GM19452 (cell line): ENCODE measurements at regions not wholly inside any gene's neighbourhood (a gene's known extent, or its start where the extent isn't known, plus 50 kb on each side); places are given as distances from the start of the nearest gene placed in this dataset.

Experiments used
- ATAC-seq: cut with Tn5 transposase; IDR thresholded peaks from one replicate; pipeline ENCODE4 v1.9.1; 2021; ENCODE audit not compliant: unreplicated experiment

- no peak for ATAC-seq
Observed at GRCh38 chr13:39100996-39101738, 62.9 kb downstream of the NHLRC3 start.

DNA sequence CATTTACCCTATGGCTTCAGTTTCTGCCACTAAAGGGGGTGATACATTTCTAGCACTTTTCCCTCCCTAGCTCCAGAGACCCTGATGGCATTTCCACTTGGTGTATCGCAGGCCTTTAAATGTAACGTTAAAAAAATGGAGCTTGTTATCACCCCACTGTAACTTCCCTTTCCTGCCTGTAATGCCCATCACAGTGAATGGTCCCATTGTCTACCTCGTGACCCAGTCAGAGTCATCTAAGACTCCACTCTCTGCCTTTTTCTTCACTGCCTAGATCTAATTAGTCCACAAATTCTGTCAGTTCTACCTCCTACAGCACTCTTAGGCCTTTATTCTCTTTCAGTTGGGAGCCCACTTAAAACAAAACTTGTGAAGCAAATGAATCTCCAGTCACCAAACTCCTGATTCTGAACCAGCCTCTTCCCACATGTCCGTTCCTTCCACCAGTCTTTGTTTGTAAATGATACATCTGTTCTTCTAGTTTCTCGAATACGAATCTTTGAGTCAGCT is 64.8 kb downstream of the NHLRC3 start:
- no peak for ATAC-seq

DNA sequence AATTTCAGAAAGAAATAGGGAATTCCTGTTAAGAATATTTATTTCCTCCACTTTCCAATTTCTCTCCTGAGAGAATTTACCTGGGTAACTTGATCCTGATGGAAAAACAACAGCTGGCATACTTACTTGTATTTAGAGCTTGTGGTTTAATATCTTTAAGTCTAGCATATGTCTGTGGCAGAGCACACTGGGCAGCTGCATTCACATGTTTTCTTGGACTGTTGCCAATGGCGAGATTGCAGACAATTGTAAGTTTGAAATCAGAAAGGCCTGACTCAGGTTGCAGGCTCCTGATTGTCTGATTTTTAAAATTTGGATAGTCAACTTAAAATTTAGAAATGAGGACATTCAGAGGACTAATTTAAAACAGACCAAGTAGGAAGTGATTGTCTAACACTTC is 66.9 kb downstream of the NHLRC3 start:
- ATAC-seq, result no peak

GRCh38 chr13:39106216-39107005 is 68.2 kb downstream of the NHLRC3 start:
- no peak for ATAC-seq

DNA sequence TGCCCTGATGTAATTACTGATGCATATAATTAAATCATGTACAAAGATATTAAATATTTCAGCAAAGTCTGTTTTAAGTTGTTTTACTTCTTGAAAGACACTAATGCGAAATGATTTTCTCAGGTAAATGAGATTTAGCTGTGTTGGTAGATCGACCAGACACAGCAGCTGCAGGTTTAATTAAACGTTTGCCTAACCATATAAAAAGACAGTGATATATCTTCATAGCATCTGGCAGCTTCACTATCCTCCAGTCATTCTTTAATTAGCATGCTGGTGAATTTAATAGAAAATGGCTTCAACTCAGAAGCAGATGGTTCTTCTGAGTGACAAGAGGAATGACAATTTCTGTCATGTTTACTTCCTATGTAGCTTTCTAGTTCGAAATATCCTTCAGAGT is 69.3 kb downstream of the NHLRC3 start:
- ATAC-seq, result no peak

GRCh38 chr13:39108783-39109182 is 70.5 kb downstream of the NHLRC3 start:
- ATAC-seq, result no peak

DNA sequence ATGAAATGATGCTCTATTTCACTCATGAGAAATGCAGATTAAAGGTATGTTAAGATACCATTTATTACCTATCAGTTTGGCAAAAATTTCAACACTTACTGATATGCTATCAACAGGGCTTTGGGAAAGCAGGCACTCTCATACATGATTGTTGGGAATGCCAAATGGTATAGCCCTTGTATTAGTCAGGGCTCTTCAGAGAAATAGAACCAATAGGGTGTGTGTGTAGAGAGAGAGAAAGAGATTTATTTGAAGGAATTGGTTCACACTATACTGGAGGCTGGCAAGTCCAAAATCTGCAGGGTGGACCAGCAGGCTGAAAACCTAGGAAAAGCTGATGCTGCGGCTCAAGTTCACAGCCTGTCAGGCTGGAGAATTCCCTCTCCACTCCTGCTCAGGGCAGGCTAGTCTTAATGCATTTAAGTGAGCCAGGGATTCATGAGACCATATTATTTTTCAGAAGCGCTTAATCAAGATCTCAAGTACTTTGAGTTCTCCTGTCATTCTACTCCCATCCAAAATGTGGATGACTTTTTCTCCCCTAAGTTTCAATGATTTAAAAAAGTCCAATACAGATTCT is 72.4 kb downstream of the NHLRC3 start:
- ATAC-seq, result no peak

DNA sequence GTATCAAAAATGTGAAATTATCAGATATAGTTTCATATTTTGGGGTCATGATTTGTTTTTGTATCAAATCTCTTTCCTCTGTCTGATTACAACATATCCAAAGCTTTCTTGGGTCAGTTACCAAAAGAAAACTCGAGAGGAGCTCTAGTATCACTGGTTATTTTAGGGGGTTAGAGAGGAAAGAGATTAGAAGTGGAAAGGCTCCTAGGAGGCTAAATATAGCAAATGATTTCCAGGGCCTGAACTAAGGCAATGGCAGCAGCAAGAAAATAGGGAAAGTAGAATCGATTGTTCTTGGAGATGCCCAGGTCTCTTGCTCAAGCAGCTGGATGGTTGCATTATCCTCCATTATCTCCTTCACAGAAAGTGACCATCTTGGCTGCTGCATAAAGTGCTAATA is 72.9 kb downstream of the NHLRC3 start:
- no peak for ATAC-seq

GRCh38 chr13:39119422-39119821 is 81.2 kb downstream of the NHLRC3 start:
- no peak for ATAC-seq

DNA sequence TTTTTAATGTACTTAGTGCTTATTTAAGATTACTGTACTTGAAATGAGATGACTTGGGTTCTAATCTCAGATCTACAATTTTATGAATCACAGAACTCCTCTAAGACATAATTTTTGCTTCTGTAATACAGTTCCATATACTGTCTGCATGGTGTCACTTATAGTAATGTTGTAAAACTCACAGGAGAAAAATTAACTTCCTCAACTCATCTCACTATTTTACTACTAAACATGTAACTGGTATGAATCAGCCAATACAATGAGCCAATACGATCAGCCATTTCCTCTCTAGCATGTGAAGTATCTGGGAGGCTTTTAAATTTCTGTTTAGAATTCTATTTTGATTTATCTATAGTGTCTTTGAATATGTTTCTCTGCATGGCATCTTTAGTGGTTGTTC is 85.3 kb downstream of the NHLRC3 start:
- ATAC-seq, result no peak

DNA sequence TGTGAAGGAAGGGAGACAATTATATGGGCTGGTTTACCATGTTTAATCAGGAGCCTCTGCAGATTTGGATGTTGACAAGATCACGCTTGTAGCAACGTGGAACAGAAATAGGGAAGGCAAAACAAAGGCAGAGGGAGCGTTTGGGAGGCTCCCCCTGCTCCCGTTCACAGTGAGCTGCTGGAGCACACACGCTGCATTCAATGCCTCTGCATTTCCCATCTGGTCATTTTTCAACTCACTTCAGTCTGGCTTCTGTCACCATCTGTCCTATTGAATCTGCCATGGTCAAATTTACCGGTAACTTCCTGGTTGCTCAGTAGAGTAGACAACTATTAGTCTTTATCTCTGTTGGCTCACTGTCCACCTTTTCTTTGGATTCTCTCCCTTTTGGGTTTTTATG is 91.0 kb downstream of the NHLRC3 start:
- no peak for ATAC-seq

DNA sequence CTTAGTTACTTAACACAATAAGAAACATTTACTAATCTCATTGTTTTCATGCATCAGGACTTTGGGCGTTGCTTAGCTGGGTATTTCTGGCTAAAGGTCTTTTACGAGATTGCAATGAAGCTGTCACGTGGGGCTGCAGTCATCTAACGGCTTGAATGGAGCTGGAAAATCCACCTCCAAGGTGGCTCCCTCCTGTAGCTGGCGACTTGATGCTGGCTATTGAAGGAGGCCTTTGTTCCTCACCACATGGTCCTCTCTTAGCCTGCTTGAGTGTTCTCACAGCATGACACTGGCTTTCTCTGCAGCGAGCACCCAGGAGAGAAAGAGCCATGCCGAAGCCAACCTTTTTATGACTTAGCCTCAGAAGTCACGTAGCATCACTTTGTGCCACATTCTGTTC is 92.0 kb downstream of the NHLRC3 start:
- ATAC-seq, result no peak

DNA sequence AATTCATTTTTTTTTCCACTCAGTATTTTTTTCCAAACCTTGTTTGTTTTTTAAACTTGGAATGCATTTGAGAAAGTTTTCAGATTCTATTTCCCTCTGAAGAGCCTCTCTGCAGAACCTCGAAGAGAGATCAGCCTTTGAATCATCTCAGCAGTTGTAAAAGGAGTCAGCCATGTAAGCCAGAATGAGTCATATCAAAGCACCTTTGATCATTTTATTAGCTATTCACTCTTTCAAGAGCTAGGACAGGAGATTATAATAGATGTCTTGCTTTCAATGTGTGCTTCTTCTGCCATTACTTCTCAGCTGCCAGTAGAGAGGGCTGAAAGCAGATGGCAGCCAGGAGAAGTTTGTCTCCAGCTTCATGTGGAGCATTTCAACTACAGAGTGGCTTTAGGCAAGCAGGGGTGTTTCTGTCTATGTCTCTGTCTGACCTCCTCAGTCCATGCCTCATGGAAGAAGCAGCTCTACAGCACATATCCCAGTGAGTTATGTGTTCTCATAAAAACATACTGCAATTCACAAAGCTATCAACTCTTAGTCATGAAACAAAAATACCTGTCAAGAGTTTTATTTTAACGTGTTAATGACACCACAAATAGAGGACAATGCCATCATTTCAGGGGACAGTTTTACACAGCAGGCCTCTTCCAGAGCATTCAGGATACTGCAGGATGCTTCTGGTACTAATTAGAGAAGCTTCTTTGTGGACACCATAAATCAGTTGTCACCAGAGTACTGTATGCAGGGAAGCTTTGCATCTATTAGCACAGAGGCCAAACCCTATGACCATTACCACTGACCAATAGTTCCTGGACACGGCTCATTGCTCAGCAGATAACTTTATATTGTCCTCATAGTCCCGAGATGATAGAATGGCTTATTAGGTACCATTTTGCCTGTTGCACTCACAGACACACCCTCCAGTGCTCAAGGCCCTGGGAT is 94.3 kb downstream of the NHLRC3 start:
- ATAC-seq, result no peak

GRCh38 chr13:39133781-39134180 is 95.5 kb downstream of the NHLRC3 start:
- ATAC-seq, result no peak

DNA sequence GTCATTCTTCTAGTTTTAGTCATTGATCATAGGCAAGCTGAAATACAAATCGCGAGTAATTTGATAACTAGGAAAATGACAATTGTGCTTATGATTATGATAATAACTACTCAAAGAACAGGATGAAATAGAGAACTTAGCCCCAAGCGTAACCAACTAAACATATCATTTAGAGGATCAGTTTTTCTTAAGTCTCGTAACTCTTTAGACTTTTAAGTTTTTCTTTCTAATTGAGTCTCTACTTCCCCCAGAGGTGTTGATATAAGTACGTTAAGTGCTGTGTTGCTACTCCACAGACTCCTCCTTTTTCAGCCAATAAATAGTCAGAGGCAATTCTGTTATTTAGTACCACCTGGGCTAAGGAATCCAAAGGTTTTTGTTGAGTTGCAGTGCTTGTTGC is 96.3 kb downstream of the NHLRC3 start:
- ATAC-seq, result no peak

DNA sequence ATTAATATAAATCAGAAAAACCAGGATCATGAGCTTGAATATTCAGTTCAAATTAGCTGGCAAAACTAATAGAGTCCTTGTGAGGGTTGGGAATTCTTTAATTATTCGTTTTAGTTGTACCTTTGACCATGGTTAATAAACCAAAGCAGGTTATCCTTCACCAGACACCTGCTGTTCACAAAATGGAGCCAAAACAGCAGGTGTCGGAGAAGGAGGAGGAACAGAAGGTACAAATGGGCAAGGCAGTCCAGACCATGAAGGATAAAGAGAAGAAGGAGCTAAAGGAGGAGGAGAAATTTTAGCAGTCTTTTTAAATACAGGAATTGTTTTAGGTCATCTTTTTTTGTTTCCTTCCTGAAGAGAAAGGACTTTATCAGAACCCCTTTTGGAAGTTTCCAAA is 106.1 kb downstream of the NHLRC3 start:
- no peak for ATAC-seq

- ATAC-seq, result no peak
Observed at GRCh38 chr13:39144941-39145533, 106.8 kb downstream of the NHLRC3 start.

- ATAC-seq, result no peak
Observed at GRCh38 chr13:39148513-39148961, 110.3 kb downstream of the NHLRC3 start.

DNA sequence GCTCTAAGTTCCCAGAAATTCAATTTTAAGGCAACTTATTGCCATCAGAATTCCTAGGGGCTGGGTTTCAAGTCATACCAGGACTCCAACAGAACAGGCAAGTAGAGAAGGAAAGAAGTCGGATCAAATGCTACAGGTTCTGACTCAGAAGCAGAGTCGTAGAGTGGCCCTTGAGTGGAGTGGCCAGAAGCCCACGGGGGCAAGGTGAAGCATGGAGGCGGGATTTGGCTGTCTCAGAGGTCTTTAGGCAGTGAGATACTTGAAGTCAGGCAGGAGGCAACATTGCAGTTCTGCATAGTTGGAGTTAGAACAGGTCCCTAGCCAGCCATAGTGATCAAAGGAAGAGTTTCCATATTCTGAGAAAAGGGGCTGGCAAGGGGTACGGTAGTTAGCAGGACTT is 111.6 kb downstream of the NHLRC3 start:
- ATAC-seq, result no peak

- no peak for ATAC-seq
Observed at GRCh38 chr13:39154041-39154440, 115.8 kb downstream of the NHLRC3 start.
